DND-41 (cell line): ENCODE measurements at regions not wholly inside any gene's neighbourhood (a gene's known extent, or its start where the extent isn't known, plus 50 kb on each side); places are given as distances from the start of the nearest gene placed in this dataset.

ENCODE experiments used
- EZH2 ChIP-seq: IDR thresholded peaks from 3 replicates; pipeline ENCODE4 v1.6.1; 2012; ENCODE audit warnings: borderline replicate concordance, low read depth, mild to moderate bottlenecking, moderate library complexity, low read length, inconsistent platforms; ENCODE audit not compliant: severe bottlenecking
- TF ChIP-seq, protein P1 (sequence below): IDR thresholded peaks from 2 replicates; pipeline ENCODE4 v1.5.1; 2012; ENCODE audit warnings: borderline replicate concordance, low read length, moderate library complexity, mild to moderate bottlenecking; ENCODE audit not compliant: poor library complexity, severe bottlenecking; ENCODE audit errors: extremely low read depth

GRCh38 chr1:201710632-201711597 is 118.0 kb upstream of the IPO9 start:
- TF ChIP-seq, protein P1, sequence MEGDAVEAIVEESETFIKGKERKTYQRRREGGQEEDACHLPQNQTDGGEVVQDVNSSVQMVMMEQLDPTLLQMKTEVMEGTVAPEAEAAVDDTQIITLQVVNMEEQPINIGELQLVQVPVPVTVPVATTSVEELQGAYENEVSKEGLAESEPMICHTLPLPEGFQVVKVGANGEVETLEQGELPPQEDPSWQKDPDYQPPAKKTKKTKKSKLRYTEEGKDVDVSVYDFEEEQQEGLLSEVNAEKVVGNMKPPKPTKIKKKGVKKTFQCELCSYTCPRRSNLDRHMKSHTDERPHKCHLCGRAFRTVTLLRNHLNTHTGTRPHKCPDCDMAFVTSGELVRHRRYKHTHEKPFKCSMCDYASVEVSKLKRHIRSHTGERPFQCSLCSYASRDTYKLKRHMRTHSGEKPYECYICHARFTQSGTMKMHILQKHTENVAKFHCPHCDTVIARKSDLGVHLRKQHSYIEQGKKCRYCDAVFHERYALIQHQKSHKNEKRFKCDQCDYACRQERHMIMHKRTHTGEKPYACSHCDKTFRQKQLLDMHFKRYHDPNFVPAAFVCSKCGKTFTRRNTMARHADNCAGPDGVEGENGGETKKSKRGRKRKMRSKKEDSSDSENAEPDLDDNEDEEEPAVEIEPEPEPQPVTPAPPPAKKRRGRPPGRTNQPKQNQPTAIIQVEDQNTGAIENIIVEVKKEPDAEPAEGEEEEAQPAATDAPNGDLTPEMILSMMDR = no peak
- TF ChIP-seq EZH2 = no peak
